ENCODE measurements at regions not wholly inside any gene's neighbourhood (a gene's known extent, or its start where the extent isn't known, plus 50 kb on each side); places are given as distances from the start of the nearest gene placed in this dataset.

DNA sequence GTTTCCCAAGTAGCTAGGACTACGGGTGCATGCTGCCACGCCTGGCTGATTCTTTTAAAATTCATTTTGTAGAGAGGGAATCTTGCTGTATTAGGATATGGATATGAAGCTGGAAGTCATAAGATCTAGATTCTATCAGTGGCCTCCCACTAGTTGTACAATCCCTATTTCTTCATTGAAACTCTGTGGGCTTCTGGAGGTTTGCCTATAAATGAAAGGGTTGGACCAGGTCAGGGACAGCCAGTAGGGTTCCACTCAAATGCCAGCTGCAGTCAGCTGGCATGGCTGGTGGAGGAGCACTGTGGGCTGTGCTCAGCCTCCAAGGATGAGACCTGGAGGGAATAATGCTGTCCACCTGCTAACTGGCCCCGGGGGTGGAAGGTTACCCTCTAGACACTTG is 110.2 kb upstream of the GJB6 start:
- no peaks in the 10 kb centered on the region for H3K9me2 ChIP-seq
- H2AFZ ChIP-seq (ENCODE audit: low read depth): no peak overlapping the region
- 19% methylated on average over 3 of the region's 3 CpGs for WGBS (ENCODE audit: low lambda C conversion rate)
- no peak overlapping the region for H3K9ac ChIP-seq
- H3K27me3 ChIP-seq (ENCODE audit: insufficient read depth): no peaks in the 10 kb centered on the region
- ChIA-PET CTCF (no interaction called here), POLR2A (no interaction called here)
- H3K9me3 ChIP-seq: no peaks in the 10 kb centered on the region
- no peaks in the 10 kb centered on the region for H3F3A ChIP-seq (replicated peaks; ENCODE audit: insufficient read depth)
- H3K27ac ChIP-seq (ENCODE audit: low read depth in 2 of 2, low read length in 1 of 2): no peak overlapping the region
- DNase-seq: no peak
- no peaks in the 10 kb centered on the region for H3K79me2 ChIP-seq (ENCODE audit: insufficient read depth)
- H3K4me1 ChIP-seq (ENCODE audit: control insufficient read depth in 1 of 2, insufficient read depth in 2 of 2, low read depth in 1 of 2, low read length in 1 of 2): 0 out of 4 replicates have a peak, but pooled peaks cover 0 to 5% of the 10 kb centered on the region in 2 experiments
- no peak overlapping the region for H3K4me2 ChIP-seq
- H3K4me3 ChIP-seq (ENCODE audit: low read depth in 2 of 2, low read length in 1 of 2): no peak overlapping the region
- H4K20me1 ChIP-seq (ENCODE audit: insufficient read depth): no peaks in the 10 kb centered on the region
- TF ChIP-seq, protein P1, sequence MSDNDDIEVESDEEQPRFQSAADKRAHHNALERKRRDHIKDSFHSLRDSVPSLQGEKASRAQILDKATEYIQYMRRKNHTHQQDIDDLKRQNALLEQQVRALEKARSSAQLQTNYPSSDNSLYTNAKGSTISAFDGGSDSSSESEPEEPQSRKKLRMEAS (IDR thresholded peaks at IDR 0.05; ENCODE audit: low read depth): no peak
- no peak for TF ChIP-seq NRF1 (IDR thresholded peaks at IDR 0.05; ENCODE audit: low read depth, low read length)
- TF ChIP-seq RCOR1 (IDR thresholded peaks at IDR 0.05; ENCODE audit: low read length): no peak
- no peak for TF ChIP-seq EP300 (IDR thresholded peaks at IDR 0.05; ENCODE audit: borderline replicate concordance in 1 of 2, low read depth in 1 of 2, low read length in 1 of 2)
- TF ChIP-seq, protein P2, sequence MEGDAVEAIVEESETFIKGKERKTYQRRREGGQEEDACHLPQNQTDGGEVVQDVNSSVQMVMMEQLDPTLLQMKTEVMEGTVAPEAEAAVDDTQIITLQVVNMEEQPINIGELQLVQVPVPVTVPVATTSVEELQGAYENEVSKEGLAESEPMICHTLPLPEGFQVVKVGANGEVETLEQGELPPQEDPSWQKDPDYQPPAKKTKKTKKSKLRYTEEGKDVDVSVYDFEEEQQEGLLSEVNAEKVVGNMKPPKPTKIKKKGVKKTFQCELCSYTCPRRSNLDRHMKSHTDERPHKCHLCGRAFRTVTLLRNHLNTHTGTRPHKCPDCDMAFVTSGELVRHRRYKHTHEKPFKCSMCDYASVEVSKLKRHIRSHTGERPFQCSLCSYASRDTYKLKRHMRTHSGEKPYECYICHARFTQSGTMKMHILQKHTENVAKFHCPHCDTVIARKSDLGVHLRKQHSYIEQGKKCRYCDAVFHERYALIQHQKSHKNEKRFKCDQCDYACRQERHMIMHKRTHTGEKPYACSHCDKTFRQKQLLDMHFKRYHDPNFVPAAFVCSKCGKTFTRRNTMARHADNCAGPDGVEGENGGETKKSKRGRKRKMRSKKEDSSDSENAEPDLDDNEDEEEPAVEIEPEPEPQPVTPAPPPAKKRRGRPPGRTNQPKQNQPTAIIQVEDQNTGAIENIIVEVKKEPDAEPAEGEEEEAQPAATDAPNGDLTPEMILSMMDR (IDR thresholded peaks at IDR 0.05): no peak
- no peak for TF ChIP-seq MXI1 (IDR thresholded peaks at IDR 0.05; ENCODE audit: low read depth, low read length)
- TF ChIP-seq, protein P3, sequence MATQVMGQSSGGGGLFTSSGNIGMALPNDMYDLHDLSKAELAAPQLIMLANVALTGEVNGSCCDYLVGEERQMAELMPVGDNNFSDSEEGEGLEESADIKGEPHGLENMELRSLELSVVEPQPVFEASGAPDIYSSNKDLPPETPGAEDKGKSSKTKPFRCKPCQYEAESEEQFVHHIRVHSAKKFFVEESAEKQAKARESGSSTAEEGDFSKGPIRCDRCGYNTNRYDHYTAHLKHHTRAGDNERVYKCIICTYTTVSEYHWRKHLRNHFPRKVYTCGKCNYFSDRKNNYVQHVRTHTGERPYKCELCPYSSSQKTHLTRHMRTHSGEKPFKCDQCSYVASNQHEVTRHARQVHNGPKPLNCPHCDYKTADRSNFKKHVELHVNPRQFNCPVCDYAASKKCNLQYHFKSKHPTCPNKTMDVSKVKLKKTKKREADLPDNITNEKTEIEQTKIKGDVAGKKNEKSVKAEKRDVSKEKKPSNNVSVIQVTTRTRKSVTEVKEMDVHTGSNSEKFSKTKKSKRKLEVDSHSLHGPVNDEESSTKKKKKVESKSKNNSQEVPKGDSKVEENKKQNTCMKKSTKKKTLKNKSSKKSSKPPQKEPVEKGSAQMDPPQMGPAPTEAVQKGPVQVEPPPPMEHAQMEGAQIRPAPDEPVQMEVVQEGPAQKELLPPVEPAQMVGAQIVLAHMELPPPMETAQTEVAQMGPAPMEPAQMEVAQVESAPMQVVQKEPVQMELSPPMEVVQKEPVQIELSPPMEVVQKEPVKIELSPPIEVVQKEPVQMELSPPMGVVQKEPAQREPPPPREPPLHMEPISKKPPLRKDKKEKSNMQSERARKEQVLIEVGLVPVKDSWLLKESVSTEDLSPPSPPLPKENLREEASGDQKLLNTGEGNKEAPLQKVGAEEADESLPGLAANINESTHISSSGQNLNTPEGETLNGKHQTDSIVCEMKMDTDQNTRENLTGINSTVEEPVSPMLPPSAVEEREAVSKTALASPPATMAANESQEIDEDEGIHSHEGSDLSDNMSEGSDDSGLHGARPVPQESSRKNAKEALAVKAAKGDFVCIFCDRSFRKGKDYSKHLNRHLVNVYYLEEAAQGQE (IDR thresholded peaks at IDR 0.05; ENCODE audit: low read depth, low read length): no peak
- TF ChIP-seq, protein P4, sequence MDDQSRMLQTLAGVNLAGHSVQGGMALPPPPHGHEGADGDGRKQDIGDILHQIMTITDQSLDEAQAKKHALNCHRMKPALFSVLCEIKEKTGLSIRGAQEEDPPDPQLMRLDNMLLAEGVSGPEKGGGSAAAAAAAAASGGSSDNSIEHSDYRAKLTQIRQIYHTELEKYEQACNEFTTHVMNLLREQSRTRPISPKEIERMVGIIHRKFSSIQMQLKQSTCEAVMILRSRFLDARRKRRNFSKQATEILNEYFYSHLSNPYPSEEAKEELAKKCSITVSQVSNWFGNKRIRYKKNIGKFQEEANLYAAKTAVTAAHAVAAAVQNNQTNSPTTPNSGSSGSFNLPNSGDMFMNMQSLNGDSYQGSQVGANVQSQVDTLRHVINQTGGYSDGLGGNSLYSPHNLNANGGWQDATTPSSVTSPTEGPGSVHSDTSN (IDR thresholded peaks at IDR 0.05): no peak
- TF ChIP-seq NFIC (IDR thresholded peaks at IDR 0.05; ENCODE audit: borderline replicate concordance): no peak
- no peak for TF ChIP-seq GATA2 (CRISPR knock-in tag; IDR thresholded peaks at IDR 0.05)
- TF ChIP-seq EZH2phosphoT487 (IDR thresholded peaks at IDR 0.05; ENCODE audit: borderline replicate concordance, low read depth): no peak
- TF ChIP-seq, protein P5, sequence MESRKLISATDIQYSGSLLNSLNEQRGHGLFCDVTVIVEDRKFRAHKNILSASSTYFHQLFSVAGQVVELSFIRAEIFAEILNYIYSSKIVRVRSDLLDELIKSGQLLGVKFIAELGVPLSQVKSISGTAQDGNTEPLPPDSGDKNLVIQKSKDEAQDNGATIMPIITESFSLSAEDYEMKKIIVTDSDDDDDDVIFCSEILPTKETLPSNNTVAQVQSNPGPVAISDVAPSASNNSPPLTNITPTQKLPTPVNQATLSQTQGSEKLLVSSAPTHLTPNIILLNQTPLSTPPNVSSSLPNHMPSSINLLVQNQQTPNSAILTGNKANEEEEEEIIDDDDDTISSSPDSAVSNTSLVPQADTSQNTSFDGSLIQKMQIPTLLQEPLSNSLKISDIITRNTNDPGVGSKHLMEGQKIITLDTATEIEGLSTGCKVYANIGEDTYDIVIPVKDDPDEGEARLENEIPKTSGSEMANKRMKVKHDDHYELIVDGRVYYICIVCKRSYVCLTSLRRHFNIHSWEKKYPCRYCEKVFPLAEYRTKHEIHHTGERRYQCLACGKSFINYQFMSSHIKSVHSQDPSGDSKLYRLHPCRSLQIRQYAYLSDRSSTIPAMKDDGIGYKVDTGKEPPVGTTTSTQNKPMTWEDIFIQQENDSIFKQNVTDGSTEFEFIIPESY (IDR thresholded peaks at IDR 0.05; ENCODE audit: borderline replicate concordance, low read depth): no peak
- TF ChIP-seq RXRA (IDR thresholded peaks at IDR 0.05; ENCODE audit: borderline replicate concordance, low read depth): no peak
- no peak for TF ChIP-seq RAD21 (IDR thresholded peaks at IDR 0.05; ENCODE audit: low read length)
- TF ChIP-seq SMC3 (IDR thresholded peaks at IDR 0.05; ENCODE audit: low read depth, low read length): no peak
- TF ChIP-seq POLR2AphosphoS5 (IDR thresholded peaks at IDR 0.05; ENCODE audit: low read depth, low read length): no peak
- TF ChIP-seq FOXM1 (IDR thresholded peaks at IDR 0.05; ENCODE audit: low read depth): no peak
- TF ChIP-seq FOSL2 (IDR thresholded peaks at IDR 0.05; ENCODE audit: borderline replicate concordance, low read depth): no peak
- TF ChIP-seq MEF2A (IDR thresholded peaks at IDR 0.05; ENCODE audit: borderline replicate concordance, low read depth): no peak
- no peaks in the 10 kb centered on the region for H3K36me3 ChIP-seq (replicated peaks in 1 of 2; ENCODE audit: control insufficient read depth in 1 of 2, insufficient read depth in 2 of 2, low read length in 1 of 2)
